ENCODE measurements at regions not wholly inside any gene's neighbourhood (a gene's known extent, or its start where the extent isn't known, plus 50 kb on each side); places are given as distances from the start of the nearest gene placed in this dataset.

GRCh38 chr12:77153706-77154105, 88.3 kb upstream of the E2F7 start:
- DNase-seq (ENCODE audit: extremely low read depth, insufficient read length) = no peak
- H3K4me3 ChIP-seq (replicated peaks; ENCODE audit: low read depth, low read length) = no peak overlapping the region
- no peak for TF ChIP-seq CTCF (IDR thresholded peaks at IDR 0.05; ENCODE audit: insufficient read depth, low read length, poor library complexity, severe bottlenecking)
- H3K36me3 ChIP-seq (ENCODE audit: control insufficient read depth, insufficient read depth, low read length) = no peaks in the 10 kb centered on the region
- H3K27me3 ChIP-seq (replicated peaks; ENCODE audit: control insufficient read depth, insufficient read depth, low read length) = no peaks in the 10 kb centered on the region

- no peaks in the 10 kb centered on the region for H3K27me3 ChIP-seq (replicated peaks; ENCODE audit: control insufficient read depth, insufficient read depth, low read length)
- DNase-seq (ENCODE audit: extremely low read depth, insufficient read length) = no peak
- H3K36me3 ChIP-seq (ENCODE audit: control insufficient read depth, insufficient read depth, low read length) = no peaks in the 10 kb centered on the region
- peak; percentile 46 for TF ChIP-seq CTCF (IDR thresholded peaks at IDR 0.05; ENCODE audit: insufficient read depth, low read length, poor library complexity, severe bottlenecking)
- no peak overlapping the region for H3K4me3 ChIP-seq (replicated peaks; ENCODE audit: low read depth, low read length)
Measured at GRCh38 chr12:77152623-77153193, 87.3 kb upstream of the E2F7 start.

- no peak for TF ChIP-seq CTCF (IDR thresholded peaks at IDR 0.05; ENCODE audit: insufficient read depth, low read length, poor library complexity, severe bottlenecking)
- DNase-seq (ENCODE audit: extremely low read depth, insufficient read length) = no peak
- no peak overlapping the region for H3K4me3 ChIP-seq (replicated peaks; ENCODE audit: low read depth, low read length)
- H3K36me3 ChIP-seq (ENCODE audit: control insufficient read depth, insufficient read depth, low read length) = no peaks in the 10 kb centered on the region
- H3K27me3 ChIP-seq (replicated peaks; ENCODE audit: control insufficient read depth, insufficient read depth, low read length) = no peaks in the 10 kb centered on the region
Measured at GRCh38 chr12:77151030-77151429, 85.7 kb upstream of the E2F7 start.

GRCh38 chr12:77133566-77133965, 68.2 kb upstream of the E2F7 start:
- DNase-seq (ENCODE audit: extremely low read depth, insufficient read length) = no peak
- no peak for TF ChIP-seq CTCF (IDR thresholded peaks at IDR 0.05; ENCODE audit: insufficient read depth, low read length, poor library complexity, severe bottlenecking)
- no peak overlapping the region for H3K4me3 ChIP-seq (replicated peaks; ENCODE audit: low read depth, low read length)

GRCh38 chr12:77131977-77132490, 66.7 kb upstream of the E2F7 start:
- H3K27me3 ChIP-seq (replicated peaks; ENCODE audit: control insufficient read depth, insufficient read depth, low read length) = no peaks in the 10 kb centered on the region
- TF ChIP-seq CTCF (IDR thresholded peaks at IDR 0.05; ENCODE audit: insufficient read depth, low read length, poor library complexity, severe bottlenecking) = no peak
- H3K4me3 ChIP-seq (replicated peaks; ENCODE audit: low read depth, low read length) = no peak overlapping the region
- DNase-seq (ENCODE audit: extremely low read depth, insufficient read length) = no peak
- no peaks in the 10 kb centered on the region for H3K36me3 ChIP-seq (ENCODE audit: control insufficient read depth, insufficient read depth, low read length)

More at GRCh38 chr12:77133566-77133965, 68.2 kb upstream of the E2F7 start:
- Histone ChIP-seq H3K27me3 (replicated peaks; ENCODE audit: control insufficient read depth, insufficient read depth, low read length) (no peaks in the 10 kb centered on the region), H3K36me3 (ENCODE audit: control insufficient read depth, insufficient read depth, low read length) (no peaks in the 10 kb centered on the region)

- no peaks in the 10 kb centered on the region for H3K27me3 ChIP-seq (replicated peaks; ENCODE audit: control insufficient read depth, insufficient read depth, low read length)
- no peaks in the 10 kb centered on the region for H3K36me3 ChIP-seq (ENCODE audit: control insufficient read depth, insufficient read depth, low read length)
- TF ChIP-seq CTCF (IDR thresholded peaks at IDR 0.05; ENCODE audit: insufficient read depth, low read length, poor library complexity, severe bottlenecking) = no peak
- no peak for DNase-seq (ENCODE audit: extremely low read depth, insufficient read length)
- no peak overlapping the region for H3K4me3 ChIP-seq (replicated peaks; ENCODE audit: low read depth, low read length)
Measured at GRCh38 chr12:77130193-77130592, 64.8 kb upstream of the E2F7 start.
